Mucosa of descending colon (tissue), 3 donors: ENCODE measurements at regions not wholly inside any gene's neighbourhood (a gene's known extent, or its start where the extent isn't known, plus 50 kb on each side); places are given as distances from the start of the nearest gene placed in this dataset.
"Not testable (repeated sequence)": the region's sequence is repeated elsewhere in the genome, so short reads cannot be mapped to it uniquely, and the experiment has no call there.

Experiments used
- ATAC-seq: fragments of 200-7000 bp; cut with Tn5 transposase; one replicate; pipeline ENCODE4 v1.9.1; 2020; ENCODE audit warnings: mild to moderate bottlenecking, moderate library complexity
- DNase-seq, 3 donors: peaks; one replicate each; pipeline ENCODE4 v3.0.0-alpha.2; 2020
- H3K36me3 ChIP-seq: fragments of 200-600 bp; one replicate; pipeline ENCODE4 v1.8.0; 2021; ENCODE audit warnings: low read depth, mild to moderate bottlenecking
- H3K4me1 ChIP-seq: fragments of 200-600 bp; one replicate; pipeline ENCODE4 v1.8.0; 2021; ENCODE audit warnings: low read depth, mild to moderate bottlenecking
- H3K4me3 ChIP-seq: fragments of 200-600 bp; one replicate; pipeline ENCODE4 v1.8.0; 2021; ENCODE audit warnings: mild to moderate bottlenecking
- H3K9me3 ChIP-seq: fragments of 200-600 bp; one replicate; pipeline ENCODE4 v1.8.0; 2021; ENCODE audit warnings: mild to moderate bottlenecking
- CTCF ChIP-seq: fragments of 200-600 bp; IDR thresholded peaks from one replicate; pipeline ENCODE4 v1.8.0; 2022; ENCODE audit warnings: antibody characterized with exemption, mild to moderate bottlenecking
- intact Hi-C, 2 donors: fragments of 100-400 bp; cut with DNase I in 1 of 2; cut with micrococcal nuclease in 1 of 2; formaldehyde crosslinking; loops; one replicate each; pipeline versions ENCODE4 v1.11.0 to v1.11.1; 2022; cut with DNase I, micrococcal nuclease
- donor health status: DM: no; HTN: no; CAD: no; lungs with moderate emphysema.
- donor health status: DM: no; HTN: no; CAD: no.
- donor health status: DM: no; HTN: yes; CAD: no.

- ATAC-seq, result no peak
- no peak for TF ChIP-seq CTCF
- DNase-seq, result no peak
- Histone ChIP-seq H3K4me3 (no peak overlapping the region), H3K36me3 (no peaks in the 10 kb centered on the region), H3K4me1 (no peaks in the 10 kb centered on the region), H3K9me3 (no peaks in the 10 kb centered on the region)
- intact Hi-C loops, result no loop called here
Measured at GRCh38 chr2:192669505-192670091, 474.9 kb upstream of the TMEFF2 start.

DNA sequence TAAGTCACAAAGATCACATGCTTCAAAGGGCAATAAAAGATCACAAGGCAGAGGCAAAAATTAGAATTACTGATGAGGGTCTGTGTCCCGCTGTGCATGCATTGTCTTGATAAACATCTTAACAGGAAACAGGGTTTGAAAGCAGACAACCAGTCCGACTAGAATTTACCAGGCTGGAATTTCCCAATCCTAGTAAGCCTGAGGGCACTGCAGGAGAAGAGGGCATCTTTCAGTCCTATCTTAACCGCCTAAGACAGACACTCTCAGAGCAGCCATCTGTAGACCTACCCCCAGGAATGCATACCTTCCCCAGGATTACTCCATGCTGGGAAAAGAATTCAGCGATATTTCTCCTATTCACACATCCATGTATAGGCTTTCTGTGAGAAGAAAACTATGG is 465.8 kb upstream of the TMEFF2 start:
- H3K36me3 ChIP-seq, ATAC-seq, H3K4me1 ChIP-seq, H3K9me3 ChIP-seq, DNase-seq, H3K4me3 ChIP-seq, intact Hi-C loops: not testable (repeated sequence)

DNA sequence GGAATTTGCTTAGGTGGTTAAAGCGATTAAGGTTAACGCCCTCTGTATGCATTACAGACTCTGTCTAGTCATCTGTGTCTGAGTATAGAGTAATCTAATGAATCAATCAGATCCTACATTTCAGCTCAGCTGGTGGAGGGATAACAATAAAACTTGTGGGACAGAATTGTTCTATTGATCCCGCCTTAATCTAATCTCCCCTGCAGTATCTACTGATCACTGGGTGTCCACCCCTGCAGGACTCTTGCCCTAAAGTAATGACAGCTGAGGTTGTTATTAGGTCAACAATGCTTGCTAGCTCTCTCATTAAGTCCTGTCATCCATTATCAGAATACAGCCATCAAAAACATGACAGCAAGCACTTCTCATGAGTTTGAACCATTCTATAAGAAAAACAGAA is 462.6 kb upstream of the TMEFF2 start:
- H3K9me3 ChIP-seq, result no peaks in the 10 kb centered on the region
- DNase-seq, result no peak
- no peaks in the 10 kb centered on the region for H3K4me1 ChIP-seq
- intact Hi-C loops, result no loop called here
- no peak overlapping the region for H3K4me3 ChIP-seq
- no peak for ATAC-seq
- H3K36me3 ChIP-seq, result no peaks in the 10 kb centered on the region
- no peak for TF ChIP-seq CTCF

GRCh38 chr2:192655916-192656315 is 461.2 kb upstream of the TMEFF2 start:
- ATAC-seq, result no peak
- H3K36me3 ChIP-seq, result no peaks in the 10 kb centered on the region
- DNase-seq, result no peak
- intact Hi-C loops, result no loop called here
- TF ChIP-seq CTCF, result no peak
- no peaks in the 10 kb centered on the region for H3K9me3 ChIP-seq
- no peak overlapping the region for H3K4me3 ChIP-seq
- H3K4me1 ChIP-seq, result no peaks in the 10 kb centered on the region

- ATAC-seq (no peak), DNase-seq (no peak)
- TF ChIP-seq CTCF, result no peak
- H3K36me3 ChIP-seq, result no peaks in the 10 kb centered on the region
- no peak overlapping the region for H3K4me3 ChIP-seq
- intact Hi-C loops, result no loop called here
- no peaks in the 10 kb centered on the region for H3K4me1 ChIP-seq
- no peaks in the 10 kb centered on the region for H3K9me3 ChIP-seq
Measured at GRCh38 chr2:192645811-192646598, 451.3 kb upstream of the TMEFF2 start.

DNA sequence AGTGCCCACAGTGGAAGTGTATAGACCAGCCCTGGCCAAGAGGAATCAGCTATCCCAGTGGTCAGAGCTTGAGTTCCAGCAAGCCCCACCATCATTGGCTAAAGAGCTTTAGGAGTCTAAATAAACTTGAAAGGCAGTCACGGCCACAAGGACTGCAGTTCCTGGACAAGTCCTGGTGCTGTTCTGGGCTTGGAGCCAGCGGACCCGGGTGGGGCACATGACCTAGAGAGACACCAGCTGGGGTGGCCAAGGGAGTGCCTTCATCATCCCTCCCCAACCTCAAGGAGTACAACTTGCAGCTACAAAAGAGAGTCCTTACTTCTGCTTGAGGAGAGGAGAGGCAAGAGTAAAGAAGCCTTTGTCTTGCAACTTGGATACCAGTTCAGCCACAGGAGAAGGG is 439.8 kb upstream of the TMEFF2 start:
- Histone ChIP-seq H3K4me1 (no peaks in the 10 kb centered on the region), H3K9me3 (no peaks in the 10 kb centered on the region), H3K36me3 (no peaks in the 10 kb centered on the region), H3K4me3 (no peak overlapping the region)
- intact Hi-C loops, result no loop called here
- DNase-seq (no peak), ATAC-seq (no peak)
- TF ChIP-seq CTCF, result no peak
